HepG2 (cell line): ENCODE measurements at regions not wholly inside any gene's neighbourhood (a gene's known extent, or its start where the extent isn't known, plus 50 kb on each side); places are given as distances from the start of the nearest gene placed in this dataset.
"Not testable (repeated sequence)": the region's sequence is repeated elsewhere in the genome, so short reads cannot be mapped to it uniquely, and the experiment has no call there.

ENCODE experiments used
- ATAC-seq: fragments of 200-7000 bp; cut with Tn5 transposase; 3 replicates; pipeline ENCODE4 v1.9.1; 2020; ENCODE audit warnings: mild to moderate bottlenecking, moderate library complexity
- BruUV-seq: library from RNA; stranded (reverse); fragments of 400-500 nt; replicated peaks from 2 replicates; lab custom pipeline; 2021; lab: Mats Ljungman, UMichigan
- CTCF ChIA-PET: fragments of 300-600 bp; formaldehyde crosslinking; extraction: SDS; loops from one replicate; lab custom pipeline; 2021; ENCODE audit warnings: low total read pairs, inconsistent platforms, low intra/inter-chr PET ratio; lab: Yijun Ruan, JAX
- POLR2A ChIA-PET: fragments of 350-600 bp; sonication (Branson Sonifier 250); formaldehyde crosslinking; loops from one replicate; lab custom pipeline; 2020; ENCODE audit warnings: antibody characterized with exemption, inconsistent platforms; lab: Yijun Ruan, JAX
- DNase-seq: peaks from one replicate; pipeline ENCODE4 v3.0.0-alpha.2; 2015; ENCODE audit warnings: low spot score
- FAIRE-seq: peaks from 3 replicates; lab custom pipeline; 2011; peaks lifted over from hg19 to GRCh38; lab: Jason Lieb, UNC
- H2AFZ ChIP-seq: one replicate; pipeline ENCODE4 v1.6.1; 2011; ENCODE audit warnings: low read length, inconsistent platforms
- H3K27ac ChIP-seq: fragments of 300-600 bp; 3 replicates; pipeline ENCODE4 v1.8.0; 2011; ENCODE audit warnings: mixed run types, mild to moderate bottlenecking, mixed read lengths, low read length, inconsistent platforms; ENCODE audit not compliant: insufficient read depth; ENCODE audit errors: extremely low read length
- H3K27me3 ChIP-seq, 2 experiments: fragments of 200-600 bp in 1 of 2; 2 replicates in 1 of 2; 3 replicates in 1 of 2; pipeline versions ENCODE4 v1.6.0 to v1.8.0; 2011; ENCODE audit warnings: low read length in 2 of 2, mild to moderate bottlenecking in 2 of 2, moderate library complexity in 2 of 2, inconsistent platforms in 1 of 2; ENCODE audit not compliant: insufficient read depth in 2 of 2, control insufficient read depth in 1 of 2
- H3K36me3 ChIP-seq, 2 experiments: fragments of 200-600 bp in 1 of 2; replicated peaks in 1 of 2; 2 replicates in 1 of 2; 3 replicates in 1 of 2; pipeline versions ENCODE4 v1.5.1 to v1.8.0; 2011; ENCODE audit warnings: low read length in 2 of 2, inconsistent platforms in 1 of 2; ENCODE audit not compliant: insufficient read depth in 2 of 2, control insufficient read depth in 1 of 2
- H3K4me1 ChIP-seq: 2 replicates; pipeline ENCODE4 v1.5.1; 2012; ENCODE audit warnings: low read length, inconsistent platforms; ENCODE audit not compliant: insufficient read depth
- H3K4me2 ChIP-seq: 2 replicates; pipeline ENCODE4 v1.6.0; 2011; ENCODE audit warnings: low read depth, low read length, inconsistent platforms
- H3K4me3 ChIP-seq, 3 experiments: fragments of 200-600 bp in 1 of 3; sonication (generic), shearing (Covaris generic) in 1 of 3; replicated peaks in 1 of 3; 2 replicates each; pipeline ENCODE4 v1.5.1; 2011 to 2016; ENCODE audit warnings: low read length in 3 of 3, inconsistent platforms in 2 of 3, low read depth in 2 of 3, mild to moderate bottlenecking in 2 of 3, control low read depth in 1 of 3, mixed read lengths in 1 of 3; ENCODE audit not compliant: insufficient read depth in 1 of 3
- H3K79me2 ChIP-seq: one replicate; pipeline ENCODE4 v1.6.1; 2011; ENCODE audit warnings: low read length, inconsistent platforms; ENCODE audit not compliant: insufficient read depth
- H3K9ac ChIP-seq: 2 replicates; pipeline ENCODE4 v1.6.0; 2011; ENCODE audit warnings: mild to moderate bottlenecking, low read depth, low read length, inconsistent platforms; ENCODE audit not compliant: insufficient read depth
- H3K9me3 ChIP-seq: 2 replicates; pipeline ENCODE4 v1.5.1; 2012; ENCODE audit warnings: mild to moderate bottlenecking, low read length
- H4K20me1 ChIP-seq: 2 replicates; pipeline ENCODE4 v1.6.0; 2011; ENCODE audit warnings: inconsistent platforms, mild to moderate bottlenecking, low read length, moderate library complexity; ENCODE audit not compliant: insufficient read depth
- ARNTL ChIP-seq: sonication (generic); formaldehyde crosslinking; IDR thresholded peaks from 2 replicates; pipeline ENCODE4 v1.4.0; 2020; ENCODE audit warnings: mild to moderate bottlenecking, missing genetic modification reagents
- FOSL1 ChIP-seq: sonication (generic); formaldehyde crosslinking; IDR thresholded peaks from 2 replicates; pipeline ENCODE4 v1.9.0; 2021; ENCODE audit warnings: missing genetic modification reagents, borderline replicate concordance
- NR3C1 ChIP-seq: sonication (generic); formaldehyde crosslinking; IDR thresholded peaks from 2 replicates; pipeline ENCODE4 v1.4.0; 2020; ENCODE audit warnings: missing genetic modification reagents
- PAXIP1 ChIP-seq: sonication (generic); formaldehyde crosslinking; conservative IDR thresholded peaks from 2 replicates; pipeline ENCODE4 v1.4.0; 2020; ENCODE audit warnings: mild to moderate bottlenecking, missing genetic modification reagents, moderate library complexity
- YY1 ChIP-seq: IDR thresholded peaks from 2 replicates; pipeline ENCODE4 v1.6.1; 2011; ENCODE audit warnings: low read length, low read depth, moderate library complexity, mild to moderate bottlenecking; ENCODE audit not compliant: insufficient read depth, insufficient replicate concordance
- ZBTB33 ChIP-seq: sonication (generic); formaldehyde crosslinking; IDR thresholded peaks from 2 replicates; pipeline ENCODE4 v1.4.0; 2020; ENCODE audit warnings: missing genetic modification reagents
- ZNF235 ChIP-seq: sonication (generic); formaldehyde crosslinking; IDR thresholded peaks from 2 replicates; pipeline ENCODE4 v1.8.1; 2023; ENCODE audit warnings: mild to moderate bottlenecking, missing genetic modification reagents, borderline replicate concordance
- ZNF326 ChIP-seq: sonication (generic); formaldehyde crosslinking; IDR thresholded peaks from 2 replicates; pipeline ENCODE4 v1.4.0; 2020; ENCODE audit warnings: missing genetic modification reagents, borderline replicate concordance
- WGBS: methylation state at CpG from one replicate; pipeline ENCODE4 v1.1.6; 2017; ENCODE audit warnings: low lambda C conversion rate; 5-methylcytosine and 5-hydroxymethylcytosine counted together
- in situ Hi-C: cut with HindIII; loops from 2 replicates; pipeline ENCODE4 v1.10.0; 2017; ENCODE audit warnings: low pct_unique_long_range_greater_than_20kb; ENCODE audit not compliant: extremely low pct_ligation_motif_present
- intact Hi-C: fragments of 100-400 bp; cut with micrococcal nuclease; formaldehyde crosslinking; loops from one replicate; pipeline ENCODE4 v1.10.0; 2022; ENCODE audit not compliant: unreplicated experiment
- TF ChIP-seq, protein P1 (sequence below): sonication (generic); formaldehyde crosslinking; IDR thresholded peaks from 2 replicates; pipeline ENCODE4 v1.9.0; 2022; ENCODE audit warnings: low read depth, missing genetic modification reagents

DNA sequence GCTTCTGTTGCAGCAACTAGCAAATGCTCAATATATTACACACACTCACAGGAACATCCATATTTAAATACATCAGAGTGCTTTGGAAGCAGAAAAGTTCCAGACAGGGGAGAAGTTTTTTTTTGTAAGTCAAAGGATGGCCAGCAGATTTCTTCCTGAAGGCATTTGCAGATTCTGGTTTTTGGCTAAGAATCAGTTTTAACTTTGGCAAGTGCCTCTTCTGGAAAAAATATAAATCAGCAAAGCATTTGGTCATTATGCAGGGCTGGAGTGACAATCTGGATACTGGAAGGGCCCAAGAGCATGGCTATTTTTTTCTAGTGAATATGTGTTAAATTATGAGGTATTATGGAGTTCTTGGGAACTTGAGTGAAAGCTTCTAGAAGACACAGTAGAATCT lies 495.3 kb upstream of the ARPP21 start:
- peaks cover 53% of the 10 kb centered on the region for H3K9me3 ChIP-seq
- H4K20me1 ChIP-seq: no peaks in the 10 kb centered on the region
- H3K4me2 ChIP-seq: no peak overlapping the region
- H3K36me3 ChIP-seq: no peaks in the 10 kb centered on the region
- no peak overlapping the region for H2AFZ ChIP-seq
- ChIA-PET CTCF (no interaction called here), POLR2A (no interaction called here)
- no peak for FAIRE-seq
- no peak for DNase-seq
- no peaks in the 10 kb centered on the region for H3K4me1 ChIP-seq
- H3K9ac ChIP-seq: no peak overlapping the region
- in situ Hi-C loops: no loop called here
- H3K27ac ChIP-seq: no peak overlapping the region
- no peak for TF ChIP-seq FOSL1 (CRISPR knock-in tag)
- TF ChIP-seq NR3C1 (CRISPR knock-in tag): no peak
- no peak for TF ChIP-seq ZBTB33 (CRISPR knock-in tag)
- no peak for TF ChIP-seq ZNF235 (CRISPR knock-in tag)
- TF ChIP-seq ZNF326 (CRISPR knock-in tag): no peak
- no peak for TF ChIP-seq YY1
- no peak for TF ChIP-seq ARNTL (CRISPR knock-in tag)
- TF ChIP-seq, protein P1, sequence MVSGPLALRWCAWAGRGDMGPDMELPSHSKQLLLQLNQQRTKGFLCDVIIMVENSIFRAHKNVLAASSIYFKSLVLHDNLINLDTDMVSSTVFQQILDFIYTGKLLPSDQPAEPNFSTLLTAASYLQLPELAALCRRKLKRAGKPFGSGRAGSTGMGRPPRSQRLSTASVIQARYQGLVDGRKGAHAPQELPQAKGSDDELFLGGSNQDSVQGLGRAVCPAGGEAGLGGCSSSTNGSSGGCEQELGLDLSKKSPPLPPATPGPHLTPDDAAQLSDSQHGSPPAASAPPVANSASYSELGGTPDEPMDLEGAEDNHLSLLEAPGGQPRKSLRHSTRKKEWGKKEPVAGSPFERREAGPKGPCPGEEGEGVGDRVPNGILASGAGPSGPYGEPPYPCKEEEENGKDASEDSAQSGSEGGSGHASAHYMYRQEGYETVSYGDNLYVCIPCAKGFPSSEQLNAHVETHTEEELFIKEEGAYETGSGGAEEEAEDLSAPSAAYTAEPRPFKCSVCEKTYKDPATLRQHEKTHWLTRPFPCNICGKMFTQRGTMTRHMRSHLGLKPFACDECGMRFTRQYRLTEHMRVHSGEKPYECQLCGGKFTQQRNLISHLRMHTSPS (CRISPR knock-in tag): no peak
- TF ChIP-seq PAXIP1 (CRISPR knock-in tag): no peak
- H3K27me3 ChIP-seq: no peaks in the 10 kb centered on the region
- BruUV-seq: no TSS peak
- H3K79me2 ChIP-seq: no peaks in the 10 kb centered on the region
- no peak for ATAC-seq
- H3K4me3 ChIP-seq: no peak overlapping the region
- intact Hi-C loops: no loop called here

DNA sequence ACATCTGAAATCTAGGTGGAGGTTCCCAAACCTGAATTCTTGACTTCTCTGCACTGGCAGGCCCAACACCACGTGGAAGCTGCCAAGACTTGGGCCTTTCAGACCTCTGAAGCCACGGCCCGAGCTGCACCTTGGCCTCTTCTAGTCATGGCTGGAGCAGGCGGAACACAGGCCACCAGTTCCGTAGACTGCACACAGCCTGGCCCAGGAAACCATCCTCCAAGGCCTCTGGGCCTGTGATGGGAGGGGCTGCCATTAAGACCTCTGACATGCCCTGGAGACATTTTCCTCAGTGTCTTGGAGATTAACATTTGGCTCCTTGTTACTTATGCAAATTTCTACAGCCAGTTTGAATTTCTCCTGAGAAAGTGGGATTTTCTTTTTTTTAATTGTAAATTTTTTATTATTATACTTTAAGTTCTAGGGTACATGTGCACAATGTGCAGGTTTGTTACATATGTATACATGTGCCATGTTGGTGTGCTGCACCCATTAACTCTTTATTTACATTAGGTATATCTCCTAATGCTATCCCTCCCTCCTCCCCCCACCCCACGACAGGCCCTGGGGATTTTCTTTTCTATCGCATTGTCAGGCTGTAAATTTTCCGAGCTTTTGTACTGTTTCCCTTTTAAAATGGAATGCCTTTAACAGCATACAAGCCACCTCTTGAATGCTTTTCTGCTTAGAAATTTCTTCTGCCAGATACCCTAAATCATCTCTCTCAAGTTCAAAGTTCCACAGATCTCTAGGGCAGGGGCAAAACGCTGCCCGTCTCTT lies 492.9 kb upstream of the ARPP21 start:
- CTCF ChIA-PET, H3K9ac ChIP-seq, in situ Hi-C loops, BruUV-seq, H2AFZ ChIP-seq, DNase-seq, H3K27me3 ChIP-seq, H3K4me3 ChIP-seq, H3K4me2 ChIP-seq, POLR2A ChIA-PET, H4K20me1 ChIP-seq, H3K79me2 ChIP-seq, H3K4me1 ChIP-seq, H3K27ac ChIP-seq, FAIRE-seq, H3K36me3 ChIP-seq, intact Hi-C loops, ATAC-seq: not testable (repeated sequence)
- WGBS: 35% methylated on average over 10 of the region's 10 CpGs
- H3K9me3 ChIP-seq: peaks cover 45% of the 10 kb centered on the region
